NB4 (cell line): ENCODE measurements at regions not wholly inside any gene's neighbourhood (a gene's known extent, or its start where the extent isn't known, plus 50 kb on each side); places are given as distances from the start of the nearest gene placed in this dataset.

ENCODE experiments used
- DNase-seq: peaks from one replicate; pipeline ENCODE4 v3.0.0; 2010; ENCODE audit warnings: low read depth
- H3K4me3 ChIP-seq: one replicate; pipeline ENCODE4 v1.5.1; 2011; ENCODE audit warnings: mild to moderate bottlenecking, low read depth, low read length, moderate library complexity
- MYC ChIP-seq: IDR thresholded peaks from 2 replicates; pipeline ENCODE4 v1.6.1; 2011; ENCODE audit warnings: low read depth, low read length
- POLR2A ChIP-seq: IDR thresholded peaks from 2 replicates; pipeline ENCODE4 v1.6.1; 2011; ENCODE audit warnings: mild to moderate bottlenecking; ENCODE audit not compliant: insufficient read length; ENCODE audit errors: extremely low read depth
- TF ChIP-seq, protein P1 (sequence below): IDR thresholded peaks from 2 replicates; pipeline ENCODE4 v1.6.1; 2011; ENCODE audit warnings: low read depth, low read length
- TF ChIP-seq, protein P2 (sequence below): IDR thresholded peaks from one replicate; pipeline ENCODE4 v1.5.1; 2012; ENCODE audit warnings: low read depth, low read length

DNA sequence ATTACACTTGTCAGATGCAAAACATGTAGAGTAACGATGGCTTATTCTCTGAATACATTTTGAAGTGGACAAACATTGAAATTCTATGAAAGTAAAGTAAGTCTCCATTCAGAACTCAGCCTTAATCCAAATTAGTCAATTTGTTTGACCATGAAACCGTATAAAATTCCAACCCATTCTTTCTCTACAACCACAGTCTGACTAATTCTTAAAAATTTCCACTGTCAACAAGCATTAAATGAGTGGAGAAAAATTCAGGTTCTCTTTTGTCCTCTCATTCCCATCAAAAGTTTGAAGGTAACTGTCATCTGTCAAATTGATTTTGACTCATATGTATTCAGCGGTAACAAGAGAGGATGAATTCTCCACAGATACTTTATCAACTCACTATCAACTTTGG, 1031.5 kb downstream of the SORCS1 start:
- no peak overlapping the region for H3K4me3 ChIP-seq
- TF ChIP-seq, protein P1, sequence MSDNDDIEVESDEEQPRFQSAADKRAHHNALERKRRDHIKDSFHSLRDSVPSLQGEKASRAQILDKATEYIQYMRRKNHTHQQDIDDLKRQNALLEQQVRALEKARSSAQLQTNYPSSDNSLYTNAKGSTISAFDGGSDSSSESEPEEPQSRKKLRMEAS = no peak
- TF ChIP-seq, protein P2, sequence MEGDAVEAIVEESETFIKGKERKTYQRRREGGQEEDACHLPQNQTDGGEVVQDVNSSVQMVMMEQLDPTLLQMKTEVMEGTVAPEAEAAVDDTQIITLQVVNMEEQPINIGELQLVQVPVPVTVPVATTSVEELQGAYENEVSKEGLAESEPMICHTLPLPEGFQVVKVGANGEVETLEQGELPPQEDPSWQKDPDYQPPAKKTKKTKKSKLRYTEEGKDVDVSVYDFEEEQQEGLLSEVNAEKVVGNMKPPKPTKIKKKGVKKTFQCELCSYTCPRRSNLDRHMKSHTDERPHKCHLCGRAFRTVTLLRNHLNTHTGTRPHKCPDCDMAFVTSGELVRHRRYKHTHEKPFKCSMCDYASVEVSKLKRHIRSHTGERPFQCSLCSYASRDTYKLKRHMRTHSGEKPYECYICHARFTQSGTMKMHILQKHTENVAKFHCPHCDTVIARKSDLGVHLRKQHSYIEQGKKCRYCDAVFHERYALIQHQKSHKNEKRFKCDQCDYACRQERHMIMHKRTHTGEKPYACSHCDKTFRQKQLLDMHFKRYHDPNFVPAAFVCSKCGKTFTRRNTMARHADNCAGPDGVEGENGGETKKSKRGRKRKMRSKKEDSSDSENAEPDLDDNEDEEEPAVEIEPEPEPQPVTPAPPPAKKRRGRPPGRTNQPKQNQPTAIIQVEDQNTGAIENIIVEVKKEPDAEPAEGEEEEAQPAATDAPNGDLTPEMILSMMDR = no peak
- TF ChIP-seq MYC (no peak), POLR2A (no peak)
- DNase-seq = no peak

DNA sequence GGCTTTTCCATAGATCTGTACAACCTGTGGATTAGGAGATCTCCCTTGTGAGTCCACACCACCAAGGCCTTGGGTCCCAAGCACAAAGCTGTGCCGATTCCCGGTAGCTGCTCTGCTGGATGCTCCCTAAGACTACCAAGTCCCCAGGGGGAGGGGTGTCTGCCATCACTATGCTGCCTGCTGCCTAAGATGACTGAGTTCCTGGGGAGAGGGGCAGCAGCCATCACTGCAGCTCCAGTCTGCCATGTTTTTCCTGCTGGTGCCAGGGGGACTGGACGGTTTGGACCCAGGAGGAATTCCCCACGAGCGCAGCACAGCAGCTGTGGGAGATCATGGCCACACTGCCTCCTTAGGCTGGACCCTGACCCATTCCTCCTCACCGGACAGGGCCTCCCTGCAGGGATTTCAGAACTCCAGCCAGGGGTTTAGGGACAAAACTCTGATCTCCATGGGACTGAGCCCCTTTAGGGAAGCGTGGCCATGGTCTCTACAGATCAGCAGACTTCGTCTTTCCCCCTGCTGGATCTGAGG, 1049.8 kb downstream of the SORCS1 start:
- H3K4me3 ChIP-seq = no peak overlapping the region
- TF ChIP-seq POLR2A = no peak
- TF ChIP-seq, protein P1 = no peak
- no peak for TF ChIP-seq MYC
- TF ChIP-seq, protein P2 = no peak
- no peak for DNase-seq

DNA sequence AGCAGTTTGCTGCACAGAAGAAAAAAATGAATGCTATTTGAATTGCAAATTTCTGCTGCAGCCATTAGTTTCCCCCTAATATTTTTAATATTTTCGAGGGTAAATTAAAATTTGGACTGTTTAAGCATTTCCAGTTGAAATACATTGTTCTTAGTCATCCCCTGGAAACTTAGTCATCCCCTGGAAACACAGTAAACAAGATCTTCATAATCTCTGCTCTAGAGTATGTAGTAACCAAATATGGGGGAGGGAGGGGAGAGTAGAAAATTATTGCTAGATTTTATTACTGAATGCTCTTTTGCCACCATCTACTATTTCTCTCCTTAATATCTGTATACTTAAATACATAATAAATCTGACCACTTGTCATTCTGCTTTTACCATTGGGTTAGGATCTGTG, 1053.3 kb downstream of the SORCS1 start:
- TF ChIP-seq MYC (no peak), POLR2A (no peak)
- TF ChIP-seq, protein P1 = no peak
- TF ChIP-seq, protein P2 = no peak
- no peak overlapping the region for H3K4me3 ChIP-seq
- no peak for DNase-seq

DNA sequence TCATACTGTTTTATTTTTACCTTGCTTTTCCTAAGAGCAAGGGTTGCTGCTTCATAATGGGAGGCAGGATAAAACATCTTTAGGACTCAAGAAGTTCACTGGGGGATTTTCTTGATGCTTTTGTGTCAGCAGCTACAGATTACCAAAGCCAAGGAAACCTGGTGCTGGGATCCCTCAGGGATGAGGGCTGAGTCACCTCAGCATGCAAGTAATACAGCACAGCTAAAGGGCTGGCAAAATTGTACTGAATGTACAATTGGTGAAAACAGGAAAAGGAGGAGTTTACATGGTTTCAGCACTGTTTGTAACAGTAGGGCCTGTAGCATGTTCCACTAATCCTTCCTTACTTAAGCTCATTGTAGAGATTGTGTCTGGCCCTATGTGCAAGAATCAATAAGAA, 1056.8 kb downstream of the SORCS1 start:
- H3K4me3 ChIP-seq = no peak overlapping the region
- TF ChIP-seq, protein P2 = no peak
- TF ChIP-seq POLR2A (no peak), MYC (no peak)
- TF ChIP-seq, protein P1 = no peak
- DNase-seq = no peak

DNA sequence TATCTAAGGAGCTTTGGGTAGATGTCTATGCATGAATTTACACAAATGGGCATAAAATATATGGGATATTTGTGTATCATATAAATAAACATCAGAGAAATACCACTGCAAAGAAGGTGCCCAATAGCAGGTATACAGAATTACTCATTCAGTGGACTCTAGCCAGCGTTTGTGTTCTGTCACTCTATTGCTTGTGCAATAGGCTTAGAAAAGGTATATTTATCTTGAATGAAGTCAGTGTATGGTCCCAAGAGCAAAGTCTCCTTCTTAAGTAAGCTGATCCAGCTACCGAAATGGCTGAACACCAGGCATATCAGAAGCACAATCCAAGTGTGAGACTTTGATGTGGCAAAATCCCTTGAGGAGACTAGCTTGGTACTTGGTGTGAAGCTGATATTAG, 1058.4 kb downstream of the SORCS1 start:
- no peak overlapping the region for H3K4me3 ChIP-seq
- no peak for DNase-seq
- TF ChIP-seq POLR2A (no peak), MYC (no peak)
- TF ChIP-seq, protein P2 = no peak
- TF ChIP-seq, protein P1 = no peak

DNA sequence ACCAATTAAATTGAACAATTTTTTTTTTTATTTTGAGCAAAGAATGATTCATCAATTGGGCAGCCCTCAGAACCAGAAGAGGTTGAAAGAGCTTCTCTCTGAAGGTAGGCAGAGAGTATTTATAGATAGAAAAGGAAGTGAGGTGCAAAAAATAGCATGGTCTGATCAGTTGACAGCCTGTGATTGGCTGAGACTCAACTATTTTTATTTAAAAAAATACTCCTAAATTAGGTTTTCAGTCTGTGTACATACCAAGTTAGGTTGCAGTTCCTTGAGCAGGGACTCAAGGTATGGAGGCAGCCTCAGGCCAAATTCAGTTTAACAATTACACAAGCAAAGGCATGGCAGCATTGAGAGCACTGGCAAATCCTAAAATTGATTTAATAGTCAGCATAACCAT, 1074.7 kb downstream of the SORCS1 start:
- DNase-seq = no peak
- H3K4me3 ChIP-seq = no peak overlapping the region
- TF ChIP-seq, protein P2 = no peak
- TF ChIP-seq, protein P1 = no peak
- no peak for TF ChIP-seq POLR2A
